HG03378 (cell line): ENCODE measurements at regions not wholly inside any gene's neighbourhood (a gene's known extent, or its start where the extent isn't known, plus 50 kb on each side); places are given as distances from the start of the nearest gene placed in this dataset.
"Not testable (repeated sequence)": the region's sequence is repeated elsewhere in the genome, so short reads cannot be mapped to it uniquely, and the experiment has no call there.

Experiments
- ATAC-seq: cut with Tn5 transposase; IDR thresholded peaks from one replicate; pipeline ENCODE4 v1.9.1; 2021; ENCODE audit warnings: mild to moderate bottlenecking, moderate library complexity; ENCODE audit not compliant: unreplicated experiment

- no peak for ATAC-seq
Measured at GRCh38 chr2:4900861-4901770, 791.1 kb upstream of the SOX11 start.

GRCh38 chr2:4903656-4904348 is 788.4 kb upstream of the SOX11 start:
- no peak for ATAC-seq

GRCh38 chr2:4908461-4908860 is 783.7 kb upstream of the SOX11 start:
- ATAC-seq, result no peak

- no peak for ATAC-seq
Measured at GRCh38 chr2:4909346-4910009, 782.7 kb upstream of the SOX11 start.

- no peak for ATAC-seq
Measured at GRCh38 chr2:4914036-4914435, 778.1 kb upstream of the SOX11 start.

- ATAC-seq, result no peak
Measured at GRCh38 chr2:4914551-4914950, 777.6 kb upstream of the SOX11 start.

GRCh38 chr2:4915357-4915756 is 776.8 kb upstream of the SOX11 start:
- ATAC-seq, result no peak

- no peak for ATAC-seq
Measured at GRCh38 chr2:4916094-4916493, 776.1 kb upstream of the SOX11 start.

- ATAC-seq, result no peak
Measured at GRCh38 chr2:4930704-4931103, 761.5 kb upstream of the SOX11 start.

GRCh38 chr2:4931721-4932365 is 760.3 kb upstream of the SOX11 start:
- ATAC-seq, result no peak

- not testable (repeated sequence) for ATAC-seq
Measured at GRCh38 chr2:4935291-4935690, 756.9 kb upstream of the SOX11 start.

GRCh38 chr2:4937550-4937949 is 754.6 kb upstream of the SOX11 start:
- ATAC-seq, result no peak

GRCh38 chr2:4938206-4938605 is 754.0 kb upstream of the SOX11 start:
- no peak for ATAC-seq

- ATAC-seq, result no peak
Measured at GRCh38 chr2:4942441-4942840, 749.7 kb upstream of the SOX11 start.

GRCh38 chr2:4947911-4948310 is 744.3 kb upstream of the SOX11 start:
- no peak for ATAC-seq

GRCh38 chr2:4951368-4951767 is 740.8 kb upstream of the SOX11 start:
- ATAC-seq, result no peak

- ATAC-seq, result no peak
Measured at GRCh38 chr2:4959219-4959618, 733.0 kb upstream of the SOX11 start.

- no peak for ATAC-seq
Measured at GRCh38 chr2:4962419-4962818, 729.8 kb upstream of the SOX11 start.

- no peak for ATAC-seq
Measured at GRCh38 chr2:4963106-4963505, 729.1 kb upstream of the SOX11 start.

- no peak for ATAC-seq
Measured at GRCh38 chr2:4964001-4964540, 728.1 kb upstream of the SOX11 start.

- ATAC-seq, result no peak
Measured at GRCh38 chr2:4964579-4964978, 727.6 kb upstream of the SOX11 start.
